Germinal center (tissue), 1 donor: ENCODE measurements at regions not wholly inside any gene's neighbourhood (a gene's known extent, or its start where the extent isn't known, plus 50 kb on each side); places are given as distances from the start of the nearest gene placed in this dataset.

Experiments
- DNase-seq: peaks from one replicate; pipeline ENCODE4 v3.0.0; 2012; ENCODE audit warnings: mixed read lengths, low spot score

GRCh38 chr12:124412646-124413015, 117.7 kb downstream of the RFLNA start:
- no peak for DNase-seq

- no peak for DNase-seq
Observed at GRCh38 chr12:124411953-124412645, 117.2 kb downstream of the RFLNA start.

GRCh38 chr12:124411281-124411878, 116.5 kb downstream of the RFLNA start:
- DNase-seq = no peak

- DNase-seq = no peak
Observed at GRCh38 chr12:124410354-124411175, 115.7 kb downstream of the RFLNA start.

- DNase-seq = no peak
Observed at GRCh38 chr12:124408822-124409517, 114.1 kb downstream of the RFLNA start.

- no peak for DNase-seq
Observed at GRCh38 chr12:124407074-124407473, 112.2 kb downstream of the RFLNA start.

- no peak for DNase-seq
Observed at GRCh38 chr12:124406043-124406442, 111.2 kb downstream of the RFLNA start.

GRCh38 chr12:124405592-124405991, 110.7 kb downstream of the RFLNA start:
- DNase-seq = no peak

- DNase-seq = no peak
Observed at GRCh38 chr12:124405151-124405550, 110.3 kb downstream of the RFLNA start.

GRCh38 chr12:124404162-124404784, 109.4 kb downstream of the RFLNA start:
- no peak for DNase-seq

- no peak for DNase-seq
Observed at GRCh38 chr12:124403273-124403672, 108.4 kb downstream of the RFLNA start.

GRCh38 chr12:124402248-124403066, 107.6 kb downstream of the RFLNA start:
- DNase-seq = no peak

- DNase-seq = no peak
Observed at GRCh38 chr12:124401704-124402221, 106.9 kb downstream of the RFLNA start.

- DNase-seq = no peak
Observed at GRCh38 chr12:124400124-124400523, 105.2 kb downstream of the RFLNA start.

- peak; percentile 62 for DNase-seq
Observed at GRCh38 chr12:124399622-124400021, 104.7 kb downstream of the RFLNA start.

- DNase-seq = no peak
Observed at GRCh38 chr12:124398578-124399227, 103.8 kb downstream of the RFLNA start.

GRCh38 chr12:124397807-124398577, 103.1 kb downstream of the RFLNA start:
- DNase-seq = no peak

- no peak for DNase-seq
Observed at GRCh38 chr12:124397399-124397679, 102.4 kb downstream of the RFLNA start.

GRCh38 chr12:124396544-124397398, 101.9 kb downstream of the RFLNA start:
- no peak for DNase-seq
